OCI-LY3 (cell line): ENCODE measurements at regions not wholly inside any gene's neighbourhood (a gene's known extent, or its start where the extent isn't known, plus 50 kb on each side); places are given as distances from the start of the nearest gene placed in this dataset.

Experiments used
- H2AFZ ChIP-seq: fragments of 200-600, 300-600 bp; shearing (Covaris generic); 2 replicates; pipeline ENCODE4 v1.6.0; 2014; ENCODE audit warnings: antibody characterized with exemption, low read depth, low read length
- H3K27ac ChIP-seq: fragments of 200-600, 300-600 bp; sonication (generic); 2 replicates; pipeline ENCODE4 v1.5.1; 2014; ENCODE audit warnings: mild to moderate bottlenecking, low read length, moderate library complexity, mixed read lengths
- H3K27me3 ChIP-seq: fragments of 200-600, 300-600 bp; sonication (generic); 2 replicates; pipeline ENCODE4 v1.6.1; 2014; ENCODE audit warnings: low read depth, low read length, mixed read lengths
- H3K36me3 ChIP-seq: fragments of 200-600, 300-600 bp; sonication (generic); replicated peaks from 2 replicates; pipeline ENCODE3; 2014; ENCODE audit warnings: low read depth, low read length, mixed read lengths
- H3K4me1 ChIP-seq: fragments of 300-600, 200-600 bp; sonication (generic); 2 replicates; pipeline ENCODE4 v1.6.1; 2014; ENCODE audit warnings: low read length, mixed read lengths
- H3K4me2 ChIP-seq: fragments of 200-600, 300-600 bp; sonication (generic); 2 replicates; pipeline ENCODE4 v1.6.1; 2014; ENCODE audit warnings: low read length, mixed read lengths
- H3K4me3 ChIP-seq: fragments of 300-600, 200-600 bp; sonication (generic); 2 replicates; pipeline ENCODE4 v1.5.1; 2014; ENCODE audit warnings: antibody characterized with exemption, mild to moderate bottlenecking, low read length, moderate library complexity
- H3K79me2 ChIP-seq: fragments of 300-600, 200-600 bp; shearing (Covaris generic); 2 replicates; pipeline ENCODE4 v1.6.1; 2014; ENCODE audit warnings: mild to moderate bottlenecking, low read length, mixed read lengths
- H3K9ac ChIP-seq: fragments of 300-600, 200-600 bp; shearing (Covaris generic); 2 replicates; pipeline ENCODE4 v1.6.0; 2014; ENCODE audit warnings: mild to moderate bottlenecking, low read length, moderate library complexity
- H3K9me3 ChIP-seq: fragments of 200-600, 300-600 bp; shearing (Covaris generic); 2 replicates; pipeline ENCODE4 v1.6.1; 2014; ENCODE audit warnings: low read length, mixed read lengths; ENCODE audit not compliant: insufficient read depth
- H4K20me1 ChIP-seq: fragments of 200-600, 300-600 bp; sonication (generic); 2 replicates; pipeline ENCODE4 v1.6.1; 2016; ENCODE audit warnings: low read length, mixed read lengths; ENCODE audit not compliant: insufficient read depth
- EZH2phosphoT487 ChIP-seq: fragments of 200-600 bp; shearing (Covaris generic); IDR thresholded peaks from 2 replicates; pipeline ENCODE4 v1.6.1; 2018; ENCODE audit warnings: antibody characterized with exemption, mixed run types, low read depth
- TF ChIP-seq, protein P1 (sequence below): fragments of 200-600, 300-600 bp; sonication (generic); IDR thresholded peaks from 2 replicates; pipeline ENCODE4 v1.5.1; 2014; ENCODE audit warnings: antibody characterized with exemption, low read length, low read depth

GRCh38 chr10:4062751-4063150 is 277.7 kb upstream of the KLF6 start:
- H3K27me3 ChIP-seq, result no peaks in the 10 kb centered on the region
- H3K4me3 ChIP-seq, result no peak overlapping the region
- no peak overlapping the region for H3K4me2 ChIP-seq
- H2AFZ ChIP-seq, result no peak overlapping the region
- H4K20me1 ChIP-seq, result no peaks in the 10 kb centered on the region
- H3K27ac ChIP-seq, result no peak overlapping the region
- no peaks in the 10 kb centered on the region for H3K36me3 ChIP-seq
- no peaks in the 10 kb centered on the region for H3K79me2 ChIP-seq
- peaks cover 23% of the 10 kb centered on the region for H3K4me1 ChIP-seq
- no peaks in the 10 kb centered on the region for H3K9me3 ChIP-seq
- no peak overlapping the region for H3K9ac ChIP-seq
- TF ChIP-seq, protein P1, sequence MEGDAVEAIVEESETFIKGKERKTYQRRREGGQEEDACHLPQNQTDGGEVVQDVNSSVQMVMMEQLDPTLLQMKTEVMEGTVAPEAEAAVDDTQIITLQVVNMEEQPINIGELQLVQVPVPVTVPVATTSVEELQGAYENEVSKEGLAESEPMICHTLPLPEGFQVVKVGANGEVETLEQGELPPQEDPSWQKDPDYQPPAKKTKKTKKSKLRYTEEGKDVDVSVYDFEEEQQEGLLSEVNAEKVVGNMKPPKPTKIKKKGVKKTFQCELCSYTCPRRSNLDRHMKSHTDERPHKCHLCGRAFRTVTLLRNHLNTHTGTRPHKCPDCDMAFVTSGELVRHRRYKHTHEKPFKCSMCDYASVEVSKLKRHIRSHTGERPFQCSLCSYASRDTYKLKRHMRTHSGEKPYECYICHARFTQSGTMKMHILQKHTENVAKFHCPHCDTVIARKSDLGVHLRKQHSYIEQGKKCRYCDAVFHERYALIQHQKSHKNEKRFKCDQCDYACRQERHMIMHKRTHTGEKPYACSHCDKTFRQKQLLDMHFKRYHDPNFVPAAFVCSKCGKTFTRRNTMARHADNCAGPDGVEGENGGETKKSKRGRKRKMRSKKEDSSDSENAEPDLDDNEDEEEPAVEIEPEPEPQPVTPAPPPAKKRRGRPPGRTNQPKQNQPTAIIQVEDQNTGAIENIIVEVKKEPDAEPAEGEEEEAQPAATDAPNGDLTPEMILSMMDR, result no peak
- no peak for TF ChIP-seq EZH2phosphoT487

- no peak overlapping the region for H3K27ac ChIP-seq
- H3K36me3 ChIP-seq, result no peaks in the 10 kb centered on the region
- H2AFZ ChIP-seq, result no peak overlapping the region
- H3K27me3 ChIP-seq, result no peaks in the 10 kb centered on the region
- no peak overlapping the region for H3K4me2 ChIP-seq
- H3K4me3 ChIP-seq, result no peak overlapping the region
- H3K79me2 ChIP-seq, result no peaks in the 10 kb centered on the region
- TF ChIP-seq EZH2phosphoT487, result no peak
- TF ChIP-seq, protein P1, result no peak
- H3K9ac ChIP-seq, result no peak overlapping the region
- no peaks in the 10 kb centered on the region for H4K20me1 ChIP-seq
- H3K4me1 ChIP-seq, result peaks cover 16% of the 10 kb centered on the region
- no peaks in the 10 kb centered on the region for H3K9me3 ChIP-seq
Measured at GRCh38 chr10:4062072-4062471, 277.1 kb upstream of the KLF6 start.

DNA sequence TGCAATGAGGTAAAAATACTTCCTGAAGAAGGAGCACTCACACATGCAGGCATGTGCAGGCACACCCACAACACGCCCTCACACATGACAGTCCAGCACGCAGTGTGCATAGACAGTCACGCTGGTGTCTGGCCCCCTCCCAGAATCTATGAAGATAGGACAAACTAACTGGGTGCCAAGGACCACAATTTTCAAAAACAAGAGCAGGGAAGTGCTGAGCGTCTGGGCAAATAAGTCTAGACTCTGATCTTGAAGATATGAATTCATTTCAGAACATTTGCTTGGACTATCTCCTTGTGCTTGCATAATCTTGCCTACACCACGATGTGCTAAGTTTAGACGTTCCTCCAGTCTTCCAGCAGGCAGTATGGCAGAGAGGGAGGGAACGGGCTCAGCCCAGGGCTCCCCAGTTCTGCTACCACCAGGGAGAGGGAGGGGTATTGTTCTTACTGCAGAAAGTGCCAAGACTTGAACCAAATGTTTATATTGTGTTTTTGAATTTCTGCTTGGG is 276.5 kb upstream of the KLF6 start:
- H2AFZ ChIP-seq, result no peak overlapping the region
- H3K79me2 ChIP-seq, result no peaks in the 10 kb centered on the region
- H3K9me3 ChIP-seq, result no peaks in the 10 kb centered on the region
- TF ChIP-seq, protein P1, result no peak
- no peak for TF ChIP-seq EZH2phosphoT487
- no peak overlapping the region for H3K4me3 ChIP-seq
- no peaks in the 10 kb centered on the region for H3K27me3 ChIP-seq
- H3K4me2 ChIP-seq, result no peak overlapping the region
- H3K27ac ChIP-seq, result no peak overlapping the region
- peaks cover 11% of the 10 kb centered on the region for H3K4me1 ChIP-seq
- no peaks in the 10 kb centered on the region for H4K20me1 ChIP-seq
- H3K36me3 ChIP-seq, result no peaks in the 10 kb centered on the region
- H3K9ac ChIP-seq, result no peak overlapping the region

GRCh38 chr10:4059471-4060138 is 274.6 kb upstream of the KLF6 start:
- no peaks in the 10 kb centered on the region for H3K27me3 ChIP-seq
- H3K4me3 ChIP-seq, result no peak overlapping the region
- TF ChIP-seq, protein P1, result no peak
- TF ChIP-seq EZH2phosphoT487, result no peak
- H3K4me1 ChIP-seq, result peaks cover 7% of the 10 kb centered on the region
- no peaks in the 10 kb centered on the region for H4K20me1 ChIP-seq
- H3K36me3 ChIP-seq, result no peaks in the 10 kb centered on the region
- no peaks in the 10 kb centered on the region for H3K79me2 ChIP-seq
- no peak overlapping the region for H2AFZ ChIP-seq
- no peak overlapping the region for H3K9ac ChIP-seq
- peak overlapping the region; percentile 32; the same call in 1 of the 2 replicates for H3K4me2 ChIP-seq
- no peak overlapping the region for H3K27ac ChIP-seq
- H3K9me3 ChIP-seq, result no peaks in the 10 kb centered on the region
